Endothelial cell (in vitro differentiated cells): ENCODE measurements at regions not wholly inside any gene's neighbourhood (a gene's known extent, or its start where the extent isn't known, plus 50 kb on each side); places are given as distances from the start of the nearest gene placed in this dataset.
A peak's percentile ranks its signal among the peaks of the same experiment; 100 is the strongest.

Experiments used
- DNase-seq: peaks from one replicate; pipeline ENCODE4 v3.0.0; 2021; ENCODE audit warnings: low spot score
- H3K27ac Mint-ChIP-seq: one replicate; pipeline ENCODE4 v1.8.0; 2021; ENCODE audit warnings: mixed read lengths, inconsistent platforms; ENCODE audit not compliant: unreplicated experiment
- H3K27me3 Mint-ChIP-seq: one replicate; pipeline ENCODE4 v1.8.0; 2021; ENCODE audit warnings: mild to moderate bottlenecking, moderate library complexity, mixed read lengths, inconsistent platforms; ENCODE audit not compliant: unreplicated experiment
- H3K36me3 Mint-ChIP-seq: one replicate; pipeline ENCODE4 v1.8.0; 2021; ENCODE audit warnings: mild to moderate bottlenecking, low read depth, mixed read lengths, inconsistent platforms; ENCODE audit not compliant: unreplicated experiment
- H3K4me1 Mint-ChIP-seq: one replicate; pipeline ENCODE4 v1.8.0; 2021; ENCODE audit warnings: mild to moderate bottlenecking, mixed read lengths, inconsistent platforms; ENCODE audit not compliant: unreplicated experiment
- H3K4me3 Mint-ChIP-seq: one replicate; pipeline ENCODE4 v1.8.0; 2021; ENCODE audit warnings: mild to moderate bottlenecking, mixed read lengths, inconsistent platforms; ENCODE audit not compliant: unreplicated experiment
- H3K9me3 Mint-ChIP-seq: one replicate; pipeline ENCODE4 v1.8.0; 2021; ENCODE audit warnings: mixed read lengths, inconsistent platforms; ENCODE audit not compliant: unreplicated experiment
- CTCF ChIP-seq: fragments of 200-600 bp; sonication (generic); IDR thresholded peaks from one replicate; pipeline ENCODE4 v1.5.0; 2021; ENCODE audit warnings: antibody characterized with exemption; ENCODE audit not compliant: unreplicated experiment

DNA sequence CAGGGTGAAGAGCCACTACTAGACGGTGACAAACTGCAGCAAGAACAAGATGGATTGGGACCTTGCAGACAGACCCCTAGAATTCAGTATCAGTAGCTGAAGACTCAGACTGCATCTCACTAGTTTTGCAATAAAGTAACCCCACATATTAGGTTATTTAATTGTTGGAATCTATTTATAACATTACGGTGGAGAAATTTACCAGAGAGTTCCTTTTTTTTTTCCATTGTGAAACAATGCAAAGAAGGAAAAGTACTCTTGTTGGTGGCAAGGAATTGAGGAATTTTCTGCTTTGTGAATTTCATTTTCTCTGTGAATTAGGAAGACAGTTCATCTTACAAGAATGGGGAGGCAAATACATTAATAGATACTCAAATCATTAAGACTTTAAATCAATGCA lies 185.7 kb upstream of the PPFIA2 start:
- TF ChIP-seq CTCF, result no peak
- DNase-seq, result no peak
- H3K27ac Mint-ChIP-seq, result no peak overlapping the region
- no peak overlapping the region for H3K4me3 Mint-ChIP-seq
- no peaks in the 10 kb centered on the region for H3K9me3 Mint-ChIP-seq
- no peaks in the 10 kb centered on the region for H3K36me3 Mint-ChIP-seq
- H3K27me3 Mint-ChIP-seq, result no peaks in the 10 kb centered on the region
- no peaks in the 10 kb centered on the region for H3K4me1 Mint-ChIP-seq

DNA sequence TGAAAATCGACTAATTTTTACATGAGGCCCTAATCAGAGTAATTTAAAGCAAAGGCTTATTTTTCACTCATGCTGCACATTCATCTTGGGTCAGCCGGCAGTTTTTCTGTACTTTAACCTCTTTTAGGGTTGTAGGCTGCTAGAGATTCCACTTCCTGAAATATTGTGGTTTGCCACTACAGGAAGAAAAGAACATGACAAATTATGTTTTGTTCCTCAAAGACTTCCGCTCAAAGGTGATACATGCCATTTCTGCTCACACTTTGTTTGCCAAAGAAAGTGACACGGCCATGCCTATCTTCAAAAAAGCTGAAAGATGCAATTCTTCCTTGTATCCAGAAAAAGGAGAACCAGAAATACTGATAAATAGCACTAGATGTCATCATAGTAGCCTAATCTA lies 183.4 kb upstream of the PPFIA2 start:
- Mint-ChIP-seq H3K4me1 (no peaks in the 10 kb centered on the region), H3K4me3 (no peak overlapping the region)

GRCh38 chr12:81930037-81930436 lies 170.9 kb upstream of the PPFIA2 start:
- H3K27me3 Mint-ChIP-seq, result no peaks in the 10 kb centered on the region
- TF ChIP-seq CTCF, result no peak
- H3K4me3 Mint-ChIP-seq, result no peak overlapping the region
- no peaks in the 10 kb centered on the region for H3K9me3 Mint-ChIP-seq
- no peak for DNase-seq
- H3K4me1 Mint-ChIP-seq, result no peaks in the 10 kb centered on the region
- H3K27ac Mint-ChIP-seq, result no peak overlapping the region
- no peaks in the 10 kb centered on the region for H3K36me3 Mint-ChIP-seq

More for the DNA sequence above, 183.4 kb upstream of the PPFIA2 start:
- no peak for TF ChIP-seq CTCF
- Mint-ChIP-seq H3K27ac (no peak overlapping the region), H3K36me3 (no peaks in the 10 kb centered on the region), H3K27me3 (no peaks in the 10 kb centered on the region), H3K9me3 (no peaks in the 10 kb centered on the region)
- DNase-seq, result no peak

GRCh38 chr12:81896771-81897170 lies 137.6 kb upstream of the PPFIA2 start:
- H3K4me1 Mint-ChIP-seq, result no peaks in the 10 kb centered on the region
- H3K27me3 Mint-ChIP-seq, result peaks cover 3% of the 10 kb centered on the region
- H3K27ac Mint-ChIP-seq, result no peak overlapping the region
- no peak overlapping the region for H3K4me3 Mint-ChIP-seq
- peaks cover 8% of the 10 kb centered on the region for H3K36me3 Mint-ChIP-seq
- peaks cover 6% of the 10 kb centered on the region for H3K9me3 Mint-ChIP-seq
- peak; percentile 9 for DNase-seq
- no peak for TF ChIP-seq CTCF

DNA sequence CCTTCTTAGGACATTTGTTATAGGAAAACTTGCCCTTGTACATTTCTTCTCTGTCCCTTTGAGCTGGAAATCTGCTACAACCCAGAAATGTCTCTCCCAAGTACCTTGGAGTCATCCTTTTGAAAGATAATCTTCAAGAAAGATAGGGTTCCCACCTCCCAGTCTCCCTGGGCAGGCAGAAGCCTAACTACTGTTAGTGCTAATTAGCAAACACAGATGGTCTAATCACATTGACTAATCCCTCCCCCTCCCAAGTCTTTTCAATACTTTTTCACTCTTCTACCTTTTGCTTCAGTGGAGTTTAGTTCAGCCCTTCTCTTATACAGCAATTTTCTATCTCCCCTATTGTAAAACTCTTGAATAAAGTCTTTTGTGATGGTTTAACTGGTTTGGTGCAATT lies 129.8 kb upstream of the PPFIA2 start:
- Mint-ChIP-seq H3K4me3 (no peak overlapping the region), H3K9me3 (no peaks in the 10 kb centered on the region), H3K27me3 (no peaks in the 10 kb centered on the region), H3K4me1 (peaks cover 2% of the 10 kb centered on the region), H3K27ac (no peak overlapping the region), H3K36me3 (no peaks in the 10 kb centered on the region)
- no peak for DNase-seq
- no peak for TF ChIP-seq CTCF
